Ramos (cell line): ENCODE measurements at regions not wholly inside any gene's neighbourhood (a gene's known extent, or its start where the extent isn't known, plus 50 kb on each side); places are given as distances from the start of the nearest gene placed in this dataset.
"Not testable (repeated sequence)": the region's sequence is repeated elsewhere in the genome, so short reads cannot be mapped to it uniquely, and the experiment has no call there.

Experiments used
- in situ Hi-C: fragments of 300-500 bp; cut with MboI; formaldehyde crosslinking; loops from one replicate; pipeline ENCODE4 v1.14.3; 2022; ENCODE audit warnings: low sequenced_read_pairs; ENCODE audit not compliant: unreplicated experiment

DNA sequence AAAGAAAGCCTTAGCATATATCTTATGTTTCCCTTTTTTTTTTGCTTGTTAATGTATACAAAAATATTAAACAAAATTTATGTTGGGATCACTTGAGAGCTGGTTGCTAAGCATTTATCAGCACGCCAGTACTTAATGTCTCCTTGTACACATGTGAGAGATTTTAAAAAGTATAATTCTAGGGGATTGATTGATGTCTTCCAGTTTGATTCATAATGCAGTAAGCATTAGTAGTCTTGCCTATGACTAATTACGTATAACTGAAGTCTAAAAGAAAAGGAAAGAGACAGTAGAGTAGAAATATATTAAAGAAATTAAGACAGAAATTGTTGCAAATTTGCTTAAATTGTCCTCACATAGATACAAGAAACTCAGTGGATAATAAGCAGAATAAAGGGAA lies 1630.4 kb upstream of the B3GALT2 start:
- in situ Hi-C loops: no loop called here

- in situ Hi-C loops: no loop called here
These were observed 1626.7 kb upstream of the B3GALT2 start for GRCh38 chr1:194813096-194813495.

GRCh38 chr1:194809665-194810064 lies 1623.3 kb upstream of the B3GALT2 start:
- in situ Hi-C loops: no loop called here

DNA sequence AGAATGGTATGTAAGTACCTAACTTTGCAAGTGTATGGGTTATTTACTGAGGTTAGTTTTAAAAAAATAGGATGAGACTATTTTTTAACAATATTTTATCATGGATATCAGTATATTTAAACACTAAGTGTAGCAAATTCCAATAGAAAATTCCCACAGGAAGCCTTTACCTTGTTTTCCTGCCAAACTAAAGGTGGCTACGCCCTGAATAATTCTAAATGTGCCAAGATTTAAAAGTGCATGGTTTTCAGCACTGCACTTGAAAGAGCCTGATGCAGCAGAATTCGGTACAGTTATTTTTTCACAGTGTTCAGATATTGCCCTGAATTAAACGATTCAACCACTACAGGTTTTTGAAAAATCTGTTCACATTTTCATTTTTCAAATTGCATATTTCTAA lies 1622.8 kb upstream of the B3GALT2 start:
- in situ Hi-C loops: no loop called here

GRCh38 chr1:194807530-194808220 lies 1621.3 kb upstream of the B3GALT2 start:
- in situ Hi-C loops: no loop called here

GRCh38 chr1:194802572-194802971 lies 1616.2 kb upstream of the B3GALT2 start:
- in situ Hi-C loops: no loop called here

- in situ Hi-C loops: no loop called here
These were observed 1609.6 kb upstream of the B3GALT2 start for GRCh38 chr1:194795917-194796593.

GRCh38 chr1:194787001-194787400 lies 1600.6 kb upstream of the B3GALT2 start:
- in situ Hi-C loops: no loop called here

GRCh38 chr1:194786027-194786426 lies 1599.6 kb upstream of the B3GALT2 start:
- in situ Hi-C loops: no loop called here

DNA sequence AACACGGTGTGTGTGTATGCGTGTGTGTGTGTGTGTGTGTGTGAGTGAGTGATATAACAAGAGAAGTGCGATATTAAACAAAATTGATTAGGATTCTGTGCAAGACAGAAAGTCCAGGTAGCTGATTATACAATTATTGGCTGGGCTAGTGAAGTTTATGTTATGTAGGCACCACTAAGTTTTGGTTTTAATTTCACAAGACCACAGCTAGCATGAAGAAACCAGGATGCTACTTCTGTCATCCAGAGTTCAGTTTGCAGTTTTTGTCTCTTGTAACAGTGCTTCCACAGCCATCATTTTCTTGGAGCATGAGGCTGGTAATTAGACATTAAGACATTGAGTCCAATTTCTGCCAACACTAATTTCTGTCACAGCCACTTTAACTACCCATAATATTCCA lies 1590.2 kb upstream of the B3GALT2 start:
- in situ Hi-C loops: no loop called here

- in situ Hi-C loops: no loop called here
These were observed 1588.1 kb upstream of the B3GALT2 start for GRCh38 chr1:194774535-194774934.

GRCh38 chr1:194755241-194755994 lies 1569.0 kb upstream of the B3GALT2 start:
- in situ Hi-C loops: no loop called here

DNA sequence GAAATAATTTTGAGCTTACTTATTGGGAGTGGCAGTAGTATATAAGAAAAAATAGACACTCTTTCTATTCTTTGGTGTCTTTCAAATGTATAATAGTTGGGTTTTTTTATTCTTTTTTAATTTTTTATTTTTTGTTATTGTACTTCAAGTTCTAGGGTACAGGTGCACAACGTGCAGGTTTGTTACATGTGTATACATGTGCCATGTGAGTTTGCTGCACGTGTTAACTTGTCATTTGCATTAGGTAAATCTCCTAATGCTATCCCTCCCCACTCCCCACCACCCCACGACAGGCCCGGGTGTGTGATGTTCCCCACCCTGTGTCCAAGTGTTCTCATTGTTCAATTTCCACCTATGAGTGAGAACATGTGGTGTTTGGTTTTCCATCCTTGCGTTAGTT lies 1552.4 kb upstream of the B3GALT2 start:
- in situ Hi-C loops: not testable (repeated sequence)

GRCh38 chr1:194734970-194735369 lies 1548.6 kb upstream of the B3GALT2 start:
- in situ Hi-C loops: no loop called here

DNA sequence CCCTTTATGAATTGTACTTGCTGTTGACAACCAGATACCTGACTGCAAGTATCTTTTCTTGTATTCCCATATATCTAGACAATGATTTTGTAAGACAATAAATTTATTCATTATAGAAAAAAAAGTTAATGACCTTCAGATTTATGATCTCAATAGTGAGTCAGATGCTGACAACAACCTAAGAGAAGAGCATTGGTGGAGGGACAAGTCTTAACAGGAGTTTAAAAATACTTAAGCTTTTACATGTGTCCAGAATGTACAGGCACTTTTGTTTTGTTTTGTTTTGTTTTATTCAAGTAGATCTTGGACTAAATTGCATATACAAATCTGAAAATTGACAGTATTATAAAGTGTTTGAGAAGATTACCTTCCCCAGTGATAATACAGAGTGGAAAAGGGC lies 1544.6 kb upstream of the B3GALT2 start:
- in situ Hi-C loops: no loop called here

GRCh38 chr1:194730304-194730703 lies 1543.9 kb upstream of the B3GALT2 start:
- in situ Hi-C loops: no loop called here

- in situ Hi-C loops: no loop called here
These were observed 1536.7 kb upstream of the B3GALT2 start for GRCh38 chr1:194723067-194723466.

DNA sequence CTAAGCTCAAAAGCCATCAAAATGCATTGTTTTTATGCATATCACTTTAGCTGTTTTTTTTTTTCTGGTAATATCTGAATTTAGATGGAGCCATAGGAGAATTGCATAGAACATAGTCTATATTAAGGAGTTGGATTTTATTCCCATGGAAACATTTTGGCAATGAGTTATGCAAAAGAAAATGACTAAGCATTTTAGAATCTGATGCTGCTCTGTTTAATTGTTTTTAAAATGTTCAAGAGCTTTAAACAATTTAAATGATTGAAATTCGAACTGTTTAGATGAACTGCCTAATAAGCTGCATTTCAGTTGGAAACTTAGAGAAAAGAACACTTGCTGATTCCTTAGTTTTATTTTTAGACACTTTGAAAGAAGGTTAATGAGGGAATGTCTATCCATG lies 1531.5 kb upstream of the B3GALT2 start:
- in situ Hi-C loops: no loop called here

- in situ Hi-C loops: no loop called here
These were observed 1530.9 kb upstream of the B3GALT2 start for GRCh38 chr1:194717334-194717733.

GRCh38 chr1:194710671-194711070 lies 1524.3 kb upstream of the B3GALT2 start:
- in situ Hi-C loops: no loop called here

DNA sequence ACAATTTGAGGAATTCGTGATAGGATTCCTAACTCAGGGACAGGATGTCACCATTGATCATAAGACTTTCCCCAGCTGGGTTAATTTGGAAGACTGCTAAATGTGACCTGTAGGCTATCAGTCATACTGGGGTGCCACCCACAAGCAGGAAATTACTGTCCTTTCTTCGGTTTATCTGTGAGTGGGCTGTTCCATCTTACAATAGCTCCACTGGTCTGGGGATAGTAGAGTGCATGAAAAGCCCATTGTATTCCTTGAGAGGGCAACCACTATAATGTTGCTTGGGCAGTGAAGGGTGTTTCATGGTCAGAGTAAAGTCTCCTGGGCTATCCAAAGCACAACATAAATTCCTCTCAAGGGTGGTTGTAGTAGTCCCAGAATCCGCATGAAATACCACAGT lies 1523.0 kb upstream of the B3GALT2 start:
- in situ Hi-C loops: no loop called here
